Trophoblast cell (in vitro differentiated cells and primary cell): ENCODE measurements at regions not wholly inside any gene's neighbourhood (a gene's known extent, or its start where the extent isn't known, plus 50 kb on each side); places are given as distances from the start of the nearest gene placed in this dataset.

Experiments
- DNase-seq, 2 donors: peaks; one replicate each; pipeline ENCODE4 v3.0.0-alpha.2; 2016
- H2AFZ ChIP-seq: 2 replicates; pipeline ENCODE4 v1.6.1; 2013; ENCODE audit warnings: low read length, moderate library complexity, mild to moderate bottlenecking; ENCODE audit not compliant: insufficient read depth, poor library complexity
- H2AK5ac ChIP-seq: 2 replicates; pipeline ENCODE4 v1.6.1; 2013; ENCODE audit warnings: mild to moderate bottlenecking, low read length
- H2BK120ac ChIP-seq: 2 replicates; pipeline ENCODE4 v1.6.1; 2013; ENCODE audit warnings: low read length, mild to moderate bottlenecking, moderate library complexity; ENCODE audit not compliant: insufficient read depth, poor library complexity
- H2BK12ac ChIP-seq: 2 replicates; pipeline ENCODE4 v1.6.1; 2013; ENCODE audit warnings: mild to moderate bottlenecking, low read length, moderate library complexity
- H2BK5ac ChIP-seq: 2 replicates; pipeline ENCODE4 v1.6.1; 2013; ENCODE audit warnings: low read length, low read depth, moderate library complexity, mild to moderate bottlenecking; ENCODE audit not compliant: poor library complexity
- H3K14ac ChIP-seq: 2 replicates; pipeline ENCODE4 v1.6.1; 2013; ENCODE audit warnings: mild to moderate bottlenecking, low read length
- H3K18ac ChIP-seq: 2 replicates; pipeline ENCODE4 v1.6.1; 2013; ENCODE audit warnings: mild to moderate bottlenecking, low read length
- H3K23ac ChIP-seq: 2 replicates; pipeline ENCODE4 v1.6.1; 2013; ENCODE audit warnings: low read length
- H3K27ac ChIP-seq: 2 replicates; pipeline ENCODE4 v1.5.1; 2013; ENCODE audit warnings: low read depth, mild to moderate bottlenecking, inconsistent platforms, low read length, moderate library complexity
- H3K27me3 ChIP-seq: 2 replicates; pipeline ENCODE4 v1.6.1; 2013; ENCODE audit warnings: inconsistent platforms, mild to moderate bottlenecking, low read length, moderate library complexity; ENCODE audit not compliant: insufficient read depth
- H3K36me3 ChIP-seq, 2 experiments: 1 replicate in 1 of 2; 2 replicates in 1 of 2; pipeline ENCODE4 v1.6.1; 2013; ENCODE audit warnings: low read length in 2 of 2, mild to moderate bottlenecking in 2 of 2, moderate library complexity in 1 of 2; ENCODE audit not compliant: insufficient read depth in 2 of 2, control insufficient read depth in 1 of 2
- H3K4ac ChIP-seq: 2 replicates; pipeline ENCODE4 v1.6.1; 2013; ENCODE audit warnings: low read depth, mild to moderate bottlenecking, low read length, moderate library complexity
- H3K4me1 ChIP-seq, 2 experiments: 1 replicate in 1 of 2; 2 replicates in 1 of 2; pipeline ENCODE4 v1.6.1; 2013; ENCODE audit warnings: low read length in 2 of 2, mild to moderate bottlenecking in 2 of 2, moderate library complexity in 1 of 2; ENCODE audit not compliant: insufficient read depth in 2 of 2, control insufficient read depth in 1 of 2
- H3K4me2 ChIP-seq: 2 replicates; pipeline ENCODE4 v1.6.1; 2013; ENCODE audit warnings: inconsistent platforms, mild to moderate bottlenecking, low read length, moderate library complexity
- H3K4me3 ChIP-seq: 2 replicates; pipeline ENCODE4 v1.5.1; 2013; ENCODE audit warnings: mild to moderate bottlenecking, low read depth, low read length, inconsistent platforms
- H3K79me1 ChIP-seq: one replicate; pipeline ENCODE4 v1.6.1; 2013; ENCODE audit warnings: low read length
- H3K79me2 ChIP-seq: 2 replicates; pipeline ENCODE4 v1.6.1; 2013; ENCODE audit warnings: low read length, mild to moderate bottlenecking; ENCODE audit not compliant: control insufficient read depth, insufficient read depth, poor library complexity
- H3K9ac ChIP-seq: 2 replicates; pipeline ENCODE4 v1.6.1; 2013; ENCODE audit warnings: mild to moderate bottlenecking, low read length
- H3K9me3 ChIP-seq: 2 replicates; pipeline ENCODE4 v1.6.1; 2013; ENCODE audit warnings: low read depth, mild to moderate bottlenecking, control low read depth, inconsistent platforms, low read length; ENCODE audit not compliant: insufficient read depth
- H4K12ac ChIP-seq: 2 replicates; pipeline ENCODE4 v1.6.1; 2013; ENCODE audit warnings: low read depth, mild to moderate bottlenecking, low read length, moderate library complexity
- H4K8ac ChIP-seq: 2 replicates; pipeline ENCODE4 v1.6.1; 2013; ENCODE audit warnings: low read depth, mild to moderate bottlenecking, low read length, moderate library complexity
- H4K91ac ChIP-seq: one replicate; pipeline ENCODE4 v1.6.1; 2013; ENCODE audit warnings: low read depth, mild to moderate bottlenecking, low read length, moderate library complexity
- WGBS: extraction: QIAGEN DNeasy Blood & Tissue Kit; methylation state at CpG from one replicate; pipeline ENCODE4 v1.1.7; 2013; ENCODE audit warnings: missing lambda C conversion rate; ENCODE audit not compliant: insufficient read length, insufficient coverage; ENCODE audit errors: extremely low coverage; 5-methylcytosine and 5-hydroxymethylcytosine counted together

DNA sequence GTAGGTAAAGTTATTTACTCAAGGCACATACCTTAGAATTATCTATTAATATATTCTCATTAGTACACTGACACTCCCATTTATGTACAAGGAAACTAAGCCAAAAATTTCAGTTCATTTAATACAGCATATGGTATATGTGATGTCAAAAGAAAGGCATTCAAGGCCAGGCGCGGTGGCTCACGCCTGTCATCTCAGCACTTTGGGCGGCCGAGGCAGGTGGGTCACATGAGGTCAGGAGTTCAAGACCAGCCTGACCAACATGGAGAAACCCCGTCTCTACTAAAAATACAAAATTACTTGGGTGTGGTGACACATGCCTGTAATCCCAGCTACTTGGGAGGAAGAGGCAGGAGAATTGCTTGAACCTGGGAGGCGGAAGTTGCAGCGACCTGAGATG lies 435.2 kb downstream of the GBE1 start:
- Histone ChIP-seq H2AFZ (no peak overlapping the region), H3K4me2 (no peak overlapping the region), H3K4me3 (no peak overlapping the region), H3K18ac (no peak overlapping the region), H3K36me3 (no peaks in the 10 kb centered on the region), H3K14ac (no peak overlapping the region), H3K27ac (no peak overlapping the region), H4K91ac (no peak overlapping the region), H3K79me1 (no peaks in the 10 kb centered on the region), H2BK120ac (no peak overlapping the region), H3K4ac (no peak overlapping the region), H3K4me1 (no peaks in the 10 kb centered on the region), H2BK5ac (no peak overlapping the region), H3K79me2 (no peaks in the 10 kb centered on the region), H2AK5ac (no peak overlapping the region), H3K27me3 (no peaks in the 10 kb centered on the region), H2BK12ac (no peak overlapping the region), H4K12ac (no peak overlapping the region), H3K9ac (no peak overlapping the region), H4K8ac (no peak overlapping the region), H3K9me3 (no peaks in the 10 kb centered on the region), H3K23ac (no peak overlapping the region)
- DNase-seq, result no peak
- WGBS, result no CpG with 5 or more reads among the region's 8 CpGs

DNA sequence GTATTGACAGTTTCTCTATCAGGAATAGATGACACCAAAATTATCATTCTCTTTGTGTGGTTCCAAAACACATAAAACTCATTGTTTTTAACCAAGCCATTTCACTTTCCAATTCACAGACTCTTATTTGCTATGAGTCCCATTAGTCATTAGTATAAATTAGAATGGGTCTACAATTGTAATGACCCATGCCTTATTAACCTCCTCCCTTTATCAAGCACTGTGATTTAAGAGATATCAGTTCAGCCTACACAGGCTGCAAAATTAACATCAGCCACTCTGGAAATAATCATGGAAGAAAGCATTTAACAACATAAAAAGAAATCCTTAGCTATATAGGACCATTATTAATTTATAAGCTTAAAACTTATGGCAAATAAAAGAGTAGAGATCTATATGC lies 440.6 kb downstream of the GBE1 start:
- no peak overlapping the region for H2AFZ ChIP-seq

DNA sequence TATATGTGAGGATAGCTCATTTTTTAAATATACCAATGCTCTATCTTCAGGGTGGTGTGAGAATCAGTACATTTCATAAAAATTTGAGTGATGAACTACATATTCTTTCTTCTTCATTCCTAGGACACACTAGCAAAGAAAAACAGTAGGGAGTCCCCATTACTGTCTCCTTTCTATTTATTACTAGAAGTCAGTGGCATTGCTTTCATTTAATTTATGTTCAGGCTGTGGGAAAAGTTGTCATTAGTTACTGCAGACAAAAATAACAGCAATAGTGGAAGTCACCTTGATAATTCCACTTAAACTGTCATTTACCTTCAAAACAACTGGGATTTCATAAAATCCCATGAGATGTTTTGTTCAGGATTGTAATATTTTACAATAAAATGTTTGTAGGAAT lies 446.4 kb downstream of the GBE1 start:
- Histone ChIP-seq H2BK12ac (no peak overlapping the region), H3K9me3 (no peaks in the 10 kb centered on the region), H3K4me1 (no peaks in the 10 kb centered on the region), H2BK120ac (no peak overlapping the region), H3K4ac (no peak overlapping the region), H3K27ac (no peak overlapping the region), H3K9ac (no peak overlapping the region), H2AFZ (no peak overlapping the region), H2BK5ac (no peak overlapping the region), H3K4me3 (no peak overlapping the region), H4K91ac (no peak overlapping the region), H3K27me3 (no peaks in the 10 kb centered on the region), H4K12ac (no peak overlapping the region), H4K8ac (no peak overlapping the region), H3K79me1 (no peaks in the 10 kb centered on the region), H3K4me2 (no peak overlapping the region), H3K18ac (no peak overlapping the region), H3K14ac (no peak overlapping the region), H2AK5ac (no peak overlapping the region), H3K36me3 (no peaks in the 10 kb centered on the region), H3K79me2 (no peaks in the 10 kb centered on the region), H3K23ac (no peak overlapping the region)
- no peak for DNase-seq

More for the DNA sequence above, 440.6 kb downstream of the GBE1 start:
- Histone ChIP-seq H3K4me1 (no peaks in the 10 kb centered on the region), H4K12ac (no peak overlapping the region), H3K36me3 (no peaks in the 10 kb centered on the region), H3K9ac (no peak overlapping the region), H2AK5ac (no peak overlapping the region), H4K91ac (no peak overlapping the region), H2BK120ac (no peak overlapping the region), H3K27ac (no peak overlapping the region), H3K27me3 (no peaks in the 10 kb centered on the region), H3K4ac (no peak overlapping the region), H2BK5ac (no peak overlapping the region), H4K8ac (no peak overlapping the region), H3K4me2 (no peak overlapping the region), H3K79me1 (no peaks in the 10 kb centered on the region), H3K23ac (no peak overlapping the region), H3K4me3 (no peak overlapping the region), H3K18ac (no peak overlapping the region), H2BK12ac (no peak overlapping the region), H3K79me2 (no peaks in the 10 kb centered on the region), H3K9me3 (no peaks in the 10 kb centered on the region), H3K14ac (no peak overlapping the region)
- no peak for DNase-seq

DNA sequence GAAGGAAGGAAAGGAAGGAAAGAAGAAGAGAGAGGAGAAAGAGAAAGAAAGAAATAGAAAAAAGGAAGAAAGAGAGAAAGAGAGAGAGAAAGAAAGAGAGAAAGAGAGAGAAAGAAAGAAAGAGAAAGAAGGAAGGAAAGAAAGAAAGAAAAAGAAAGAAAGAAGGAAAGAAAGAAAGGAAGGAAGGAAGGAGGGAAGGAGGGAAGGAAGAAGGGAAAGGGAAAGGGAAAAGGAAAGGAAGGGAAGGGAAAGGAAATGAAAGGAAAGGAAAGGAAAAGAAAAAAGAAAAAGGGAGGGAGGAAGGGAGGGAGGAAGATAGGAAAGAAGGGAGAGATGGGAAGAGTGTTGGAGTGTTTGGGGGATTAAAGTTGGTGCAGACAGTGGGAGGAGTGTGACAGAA lies 450.1 kb downstream of the GBE1 start:
- no peak for DNase-seq
- H3K14ac ChIP-seq, result no peak overlapping the region
- H4K91ac ChIP-seq, result no peak overlapping the region
- no peaks in the 10 kb centered on the region for H3K79me2 ChIP-seq
- no peak overlapping the region for H3K4ac ChIP-seq
- H3K36me3 ChIP-seq, result no peaks in the 10 kb centered on the region
- H2BK12ac ChIP-seq, result no peak overlapping the region
- H3K23ac ChIP-seq, result no peak overlapping the region
- H3K4me1 ChIP-seq, result no peaks in the 10 kb centered on the region
- no peak overlapping the region for H3K18ac ChIP-seq
- no peak overlapping the region for H3K4me2 ChIP-seq
- H3K4me3 ChIP-seq, result no peak overlapping the region
- H3K9ac ChIP-seq, result no peak overlapping the region
- no peak overlapping the region for H4K12ac ChIP-seq
- no peaks in the 10 kb centered on the region for H3K79me1 ChIP-seq
- H4K8ac ChIP-seq, result no peak overlapping the region
- H3K27me3 ChIP-seq, result no peaks in the 10 kb centered on the region
- no peak overlapping the region for H2AFZ ChIP-seq
- H3K27ac ChIP-seq, result no peak overlapping the region
- no peaks in the 10 kb centered on the region for H3K9me3 ChIP-seq
- no peak overlapping the region for H2BK120ac ChIP-seq
- no peak overlapping the region for H2BK5ac ChIP-seq
- no peak overlapping the region for H2AK5ac ChIP-seq

DNA sequence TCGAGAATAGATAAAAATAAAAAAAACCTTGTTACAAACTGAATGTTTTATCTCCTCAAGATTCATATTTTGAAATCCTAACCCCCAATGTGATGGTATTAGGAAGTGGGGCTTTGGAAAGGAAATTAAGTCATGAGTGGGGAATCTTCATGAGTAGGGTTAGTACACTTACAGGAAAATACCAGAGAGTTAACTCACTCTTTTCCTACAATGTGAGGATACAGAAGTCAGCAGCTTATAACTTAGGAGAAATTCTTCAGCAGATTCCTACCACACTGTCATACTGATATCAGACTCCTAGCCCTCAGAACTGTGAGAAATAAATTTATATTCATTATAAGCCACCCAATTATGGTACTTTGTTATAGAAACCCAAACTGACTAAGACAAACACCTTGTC lies 453.1 kb downstream of the GBE1 start:
- Histone ChIP-seq H3K9ac (no peak overlapping the region), H3K4me2 (no peak overlapping the region), H4K8ac (no peak overlapping the region), H4K12ac (no peak overlapping the region), H3K4me3 (no peak overlapping the region), H3K27ac (no peak overlapping the region), H3K4ac (no peak overlapping the region), H3K23ac (no peak overlapping the region), H3K4me1 (no peaks in the 10 kb centered on the region), H2AK5ac (no peak overlapping the region), H3K79me1 (no peaks in the 10 kb centered on the region), H4K91ac (no peak overlapping the region), H2BK12ac (no peak overlapping the region), H3K18ac (no peak overlapping the region), H2BK5ac (no peak overlapping the region), H3K9me3 (no peaks in the 10 kb centered on the region), H2BK120ac (no peak overlapping the region), H2AFZ (no peak overlapping the region), H3K36me3 (no peaks in the 10 kb centered on the region), H3K14ac (no peak overlapping the region), H3K79me2 (no peaks in the 10 kb centered on the region), H3K27me3 (no peaks in the 10 kb centered on the region)
- DNase-seq, result no peak
- WGBS, result no CpG with 5 or more reads among the region's 1 CpG
